Gastroesophageal sphincter (tissue), 3 donors: ENCODE measurements at regions not wholly inside any gene's neighbourhood (a gene's known extent, or its start where the extent isn't known, plus 50 kb on each side); places are given as distances from the start of the nearest gene placed in this dataset.

Experiments used
- CTCF ChIP-seq, 4 experiments: fragments of 200-600 bp in 2 of 4; fragments of 450-650 bp in 2 of 4; sonication (generic) in 1 of 4; IDR thresholded peaks; one replicate each; pipeline ENCODE4 v1.5.1; 2017 to 2019; ENCODE audit warnings: antibody characterized with exemption in 4 of 4, mild to moderate bottlenecking in 2 of 4, moderate library complexity in 2 of 4
- EP300 ChIP-seq: sonication (generic); formaldehyde crosslinking; IDR thresholded peaks from one replicate; pipeline ENCODE4 v1.6.1; 2017; ENCODE audit warnings: antibody characterized with exemption, mild to moderate bottlenecking
- POLR2A ChIP-seq, 2 donors: fragments of 450-650 bp; IDR thresholded peaks; one replicate each; pipeline ENCODE4 v1.6.1; 2017; ENCODE audit warnings: antibody characterized with exemption in 2 of 2, mild to moderate bottlenecking in 2 of 2, moderate library complexity in 1 of 2
- POLR2AphosphoS5 ChIP-seq: sonication (generic); formaldehyde crosslinking; IDR thresholded peaks from one replicate; pipeline ENCODE4 v1.6.1; 2017; ENCODE audit warnings: antibody characterized with exemption

- no peak for TF ChIP-seq CTCF (IDR thresholded peaks at IDR 0.05)
- no peak for TF ChIP-seq EP300
- no peak for TF ChIP-seq POLR2A (IDR thresholded peaks at IDR 0.05)
- TF ChIP-seq POLR2AphosphoS5 = no peak
Observed at GRCh38 chr14:82533351-82533750, 999.7 kb upstream of the SEL1L start.
